Activated T-helper 2 cell treated with anti-CD3 and anti-CD28 coated beads, Interferon-gamma antibody, Interleukin-2, Interleukin-4, amounts not matched to agents 10 μg/mL and 5 μg/mL and 100 μg/mL, durations not matched to agents 14 hours and 24 hours and 36 hours (primary cell): ENCODE measurements at regions not wholly inside any gene's neighbourhood (a gene's known extent, or its start where the extent isn't known, plus 50 kb on each side); places are given as distances from the start of the nearest gene placed in this dataset.

Experiments used
- DNase-seq: peaks from one replicate; pipeline ENCODE4 v3.0.0; 2021; ENCODE audit warnings: low spot score
- H3K27ac Mint-ChIP-seq: one replicate; pipeline ENCODE4 v1.8.0; 2021; ENCODE audit warnings: mixed read lengths
- H3K27me3 Mint-ChIP-seq: one replicate; pipeline ENCODE4 v1.8.0; 2021; ENCODE audit warnings: low read depth, mixed read lengths
- H3K36me3 Mint-ChIP-seq: one replicate; pipeline ENCODE4 v1.8.0; 2021; ENCODE audit warnings: low read depth, mixed read lengths
- H3K4me1 Mint-ChIP-seq: one replicate; pipeline ENCODE4 v1.8.0; 2021; ENCODE audit warnings: low read depth, mixed read lengths
- H3K4me3 Mint-ChIP-seq: one replicate; pipeline ENCODE4 v1.8.0; 2021; ENCODE audit warnings: low read depth, mild to moderate bottlenecking, moderate library complexity, mixed read lengths
- H3K9me3 Mint-ChIP-seq: one replicate; pipeline ENCODE4 v1.8.0; 2021; ENCODE audit warnings: mixed read lengths
- intact Hi-C: fragments of 100-400 bp; cut with micrococcal nuclease; formaldehyde crosslinking; loops from one replicate; pipeline ENCODE4 v1.15.1; 2023

DNA sequence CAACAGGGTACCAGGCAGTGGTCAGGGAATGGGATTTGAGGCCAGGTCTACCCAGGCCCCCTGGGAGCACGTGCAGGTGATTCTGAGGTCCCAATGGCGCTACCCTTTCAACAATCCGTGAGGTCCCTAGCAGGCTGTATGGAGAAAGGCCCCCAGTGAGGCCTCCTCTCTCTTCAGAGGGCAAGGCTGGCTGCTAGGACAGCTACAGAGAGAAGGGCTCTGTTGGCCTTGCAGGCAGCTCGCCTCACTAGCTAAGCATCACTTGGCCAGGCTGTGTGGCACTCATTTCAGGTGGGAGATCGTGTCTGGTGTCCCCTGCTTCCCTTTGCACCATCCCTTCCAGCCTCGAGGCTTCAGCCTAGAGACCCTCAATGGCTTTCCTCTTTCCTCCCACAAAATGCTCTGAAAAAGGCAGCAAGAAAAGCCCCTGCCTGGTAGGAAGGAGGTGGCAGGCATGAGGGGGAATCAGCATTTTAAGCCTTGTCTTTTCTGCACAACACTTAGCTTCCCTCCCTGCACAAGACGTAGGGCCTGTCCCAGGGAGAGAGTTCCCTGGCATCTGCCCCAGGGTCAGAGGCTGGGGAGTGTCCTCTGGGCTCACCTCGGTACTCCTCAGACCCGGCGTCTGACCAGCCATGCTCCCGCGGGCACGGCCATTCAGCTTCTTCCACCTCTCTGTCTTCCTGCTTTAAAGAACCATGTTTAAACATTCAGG is 111.8 kb downstream of the ASB7 start:
- intact Hi-C loops, result no loop called here
- no peak overlapping the region for H3K4me3 Mint-ChIP-seq
- H3K36me3 Mint-ChIP-seq, result no peaks in the 10 kb centered on the region
- H3K4me1 Mint-ChIP-seq, result no peaks in the 10 kb centered on the region
- H3K9me3 Mint-ChIP-seq, result peaks cover 7% of the 10 kb centered on the region
- H3K27me3 Mint-ChIP-seq, result no peaks in the 10 kb centered on the region
- H3K27ac Mint-ChIP-seq, result no peak overlapping the region
- no peak for DNase-seq

DNA sequence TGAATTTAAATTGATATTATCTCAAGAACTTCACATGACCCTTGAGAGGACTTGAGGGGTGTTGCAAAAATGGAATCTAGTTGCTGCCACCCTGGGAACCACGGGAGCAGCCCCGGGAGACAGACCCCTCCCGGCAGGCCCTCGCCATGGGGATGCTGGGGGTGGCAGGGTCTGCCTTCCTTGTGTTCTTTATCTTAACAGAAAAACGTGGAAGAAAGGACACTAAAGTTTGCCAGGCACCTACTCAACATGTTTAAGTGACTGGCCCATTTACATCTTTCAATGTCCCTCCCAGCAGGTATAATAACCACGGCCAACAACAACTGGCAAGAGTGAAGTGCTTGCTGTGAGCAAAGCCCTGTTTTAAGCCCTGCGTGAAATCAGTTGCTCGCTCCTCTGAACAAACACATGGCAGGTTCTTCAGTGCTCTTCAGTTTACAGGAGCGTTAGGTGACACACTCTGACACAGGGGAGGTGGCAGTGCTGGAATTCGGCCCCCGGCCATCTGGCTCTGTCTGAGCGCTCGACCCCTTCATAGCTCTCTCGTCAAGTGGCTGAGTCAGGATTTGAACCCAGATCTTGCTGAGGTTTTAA is 112.5 kb downstream of the ASB7 start:
- no peaks in the 10 kb centered on the region for H3K36me3 Mint-ChIP-seq
- no peak for DNase-seq
- intact Hi-C loops, result no loop called here
- peaks cover 4% of the 10 kb centered on the region for H3K9me3 Mint-ChIP-seq
- no peak overlapping the region for H3K27ac Mint-ChIP-seq
- no peaks in the 10 kb centered on the region for H3K4me1 Mint-ChIP-seq
- H3K4me3 Mint-ChIP-seq, result no peak overlapping the region
- H3K27me3 Mint-ChIP-seq, result no peaks in the 10 kb centered on the region

DNA sequence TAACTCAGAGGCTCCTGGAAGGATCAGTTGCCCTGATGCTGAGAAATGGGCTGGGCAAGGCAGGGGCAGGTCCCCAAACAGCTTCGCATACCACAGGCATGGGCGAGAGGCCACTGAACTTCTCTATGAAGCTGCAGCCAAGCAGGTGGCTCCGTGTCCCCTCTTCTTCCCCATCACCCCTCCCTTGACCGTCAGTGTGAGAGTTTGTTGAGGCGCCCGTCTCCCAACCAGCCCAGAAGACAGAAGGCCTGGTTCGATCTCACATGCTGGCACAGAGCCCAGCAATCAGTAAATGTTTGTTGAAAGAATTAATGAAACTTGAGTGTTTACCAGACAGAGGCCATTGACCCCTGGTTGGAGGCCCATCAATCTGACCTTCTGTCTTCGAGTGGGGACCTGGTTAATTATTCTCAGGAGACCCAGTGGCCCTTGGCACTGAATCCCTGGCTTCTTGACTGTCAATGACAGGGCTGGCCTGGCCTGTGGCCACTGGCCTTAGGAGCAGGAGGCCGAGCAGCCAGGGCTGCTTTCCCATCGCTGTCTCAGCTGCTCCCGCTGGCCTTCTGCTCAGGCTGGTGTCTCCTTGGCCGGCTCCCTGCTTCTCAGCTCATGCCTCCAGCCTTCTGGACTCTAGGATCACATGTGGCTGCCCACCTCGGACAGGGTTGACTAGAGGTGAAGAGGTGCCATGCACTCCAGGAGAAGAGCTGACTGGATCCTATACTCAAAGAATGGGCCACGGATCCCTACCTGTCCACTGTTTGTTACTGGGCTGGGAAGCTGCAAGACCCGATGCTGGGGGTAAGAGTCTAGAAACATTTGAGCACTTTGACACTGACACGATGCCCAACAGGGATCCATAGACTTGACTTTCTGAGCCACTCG is 113.4 kb downstream of the ASB7 start:
- Mint-ChIP-seq H3K36me3 (no peaks in the 10 kb centered on the region), H3K9me3 (no peaks in the 10 kb centered on the region), H3K27ac (no peak overlapping the region), H3K4me1 (peaks cover 4% of the 10 kb centered on the region), H3K27me3 (no peaks in the 10 kb centered on the region), H3K4me3 (no peak overlapping the region)
- intact Hi-C loops, result no loop called here
- no peak for DNase-seq

DNA sequence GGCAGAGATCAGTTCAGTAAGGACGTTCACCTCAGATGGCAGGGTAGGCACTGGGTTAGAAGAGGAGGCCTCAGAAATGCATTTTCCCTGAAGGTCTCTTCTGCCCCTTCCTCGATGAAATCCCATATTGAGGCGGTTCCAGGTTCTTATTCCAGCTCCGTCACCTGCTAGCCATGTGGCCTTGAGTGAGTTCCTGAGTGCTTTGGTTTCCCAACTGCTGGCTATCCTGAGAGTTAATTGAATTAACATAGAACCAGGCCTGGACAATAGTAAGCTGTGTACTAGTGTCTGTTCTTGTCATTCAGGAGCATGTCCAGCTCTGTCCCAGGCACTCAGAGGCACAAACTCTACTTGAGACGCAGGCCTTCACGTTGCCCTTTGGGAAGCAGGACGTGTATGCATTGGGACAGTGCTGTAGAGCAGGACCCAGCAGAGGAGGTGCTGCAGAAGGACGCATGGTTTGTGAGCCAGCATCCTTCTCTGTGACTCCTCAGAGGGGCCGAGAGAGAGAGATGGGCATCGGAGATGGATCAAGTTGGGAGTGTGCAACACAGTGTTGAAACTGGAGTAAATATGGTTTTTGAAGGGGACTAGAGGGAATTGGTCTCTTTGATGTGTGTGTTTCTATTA is 114.2 kb downstream of the ASB7 start:
- no peak for DNase-seq
- no peak overlapping the region for H3K27ac Mint-ChIP-seq
- H3K36me3 Mint-ChIP-seq, result no peaks in the 10 kb centered on the region
- no peaks in the 10 kb centered on the region for H3K27me3 Mint-ChIP-seq
- peaks cover 5% of the 10 kb centered on the region for H3K4me1 Mint-ChIP-seq
- H3K9me3 Mint-ChIP-seq, result no peaks in the 10 kb centered on the region
- H3K4me3 Mint-ChIP-seq, result no peak overlapping the region
- intact Hi-C loops, result no loop called here

DNA sequence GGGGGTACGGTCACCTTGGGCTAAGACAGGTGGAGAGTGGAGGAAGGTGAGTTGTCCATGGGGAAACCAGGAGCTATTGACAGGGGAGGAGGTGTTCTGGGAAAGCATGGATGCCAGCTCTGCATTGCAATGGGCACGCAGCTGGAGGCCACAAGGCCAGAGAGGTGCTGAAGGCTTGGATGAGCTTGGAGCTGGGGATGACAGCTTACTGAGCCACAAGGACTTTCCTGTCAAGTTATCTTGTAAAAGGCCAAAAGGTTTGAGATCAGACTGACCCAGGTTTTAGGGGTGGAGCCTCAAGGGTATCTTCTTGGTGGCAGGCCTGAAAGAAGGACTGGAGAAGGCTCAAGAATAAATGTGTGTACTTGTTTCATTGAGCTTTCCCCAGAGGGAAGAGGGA is 115.2 kb downstream of the ASB7 start:
- intact Hi-C loops, result no loop called here
- Mint-ChIP-seq H3K9me3 (no peaks in the 10 kb centered on the region), H3K4me3 (no peak overlapping the region), H3K27ac (peak overlapping the region; percentile 26), H3K27me3 (no peaks in the 10 kb centered on the region), H3K36me3 (no peaks in the 10 kb centered on the region), H3K4me1 (peaks cover 12% of the 10 kb centered on the region)
- no peak for DNase-seq

DNA sequence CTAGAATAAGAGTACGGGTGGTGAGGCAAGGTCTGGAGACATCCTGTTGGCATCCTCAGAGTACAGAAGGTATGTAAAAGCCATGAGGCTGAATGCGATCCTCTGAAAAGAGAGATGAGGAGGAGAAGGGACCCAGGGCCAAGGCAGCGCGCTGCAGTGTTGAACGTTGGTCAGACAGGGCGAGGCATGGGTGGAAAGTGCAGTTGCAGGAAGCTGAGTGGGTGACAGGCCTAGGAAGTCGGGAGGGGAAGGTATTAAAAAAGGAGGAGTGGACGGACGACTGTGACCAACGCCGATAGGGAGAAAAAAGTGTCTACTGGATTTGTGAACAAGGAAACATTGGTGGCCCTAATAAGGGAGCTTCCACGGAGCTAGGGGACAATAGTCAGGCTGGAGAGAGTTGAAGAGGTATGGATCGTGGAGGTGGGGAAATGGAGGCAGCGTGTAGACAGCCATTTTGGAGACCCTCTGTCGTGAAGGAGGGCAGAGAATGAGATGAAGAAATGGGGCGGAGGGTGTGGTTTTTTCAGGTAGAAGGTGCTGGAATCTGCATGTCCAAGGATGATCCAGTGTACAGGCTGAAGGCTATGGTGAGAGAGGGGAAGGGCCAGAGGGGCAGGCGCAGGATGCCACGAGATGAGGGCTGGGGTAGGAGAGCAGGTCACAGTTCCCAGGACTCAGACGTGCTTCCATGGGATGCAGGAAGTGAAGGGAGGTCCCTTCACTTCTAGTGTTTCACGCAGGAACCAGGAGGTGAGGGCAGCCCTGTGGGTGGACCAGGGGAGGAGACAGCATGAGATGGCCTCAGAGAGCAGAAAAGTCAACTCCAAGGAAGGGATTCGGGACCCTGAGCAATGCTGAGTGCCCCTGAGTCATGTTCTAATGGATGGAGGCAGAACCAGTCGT is 115.9 kb downstream of the ASB7 start:
- H3K27me3 Mint-ChIP-seq, result no peaks in the 10 kb centered on the region
- DNase-seq, result no peak
- H3K4me1 Mint-ChIP-seq, result peaks cover 15% of the 10 kb centered on the region
- H3K4me3 Mint-ChIP-seq, result no peak overlapping the region
- intact Hi-C loops, result no loop called here
- peak overlapping the region; percentile 26 for H3K27ac Mint-ChIP-seq
- H3K9me3 Mint-ChIP-seq, result no peaks in the 10 kb centered on the region
- no peaks in the 10 kb centered on the region for H3K36me3 Mint-ChIP-seq

DNA sequence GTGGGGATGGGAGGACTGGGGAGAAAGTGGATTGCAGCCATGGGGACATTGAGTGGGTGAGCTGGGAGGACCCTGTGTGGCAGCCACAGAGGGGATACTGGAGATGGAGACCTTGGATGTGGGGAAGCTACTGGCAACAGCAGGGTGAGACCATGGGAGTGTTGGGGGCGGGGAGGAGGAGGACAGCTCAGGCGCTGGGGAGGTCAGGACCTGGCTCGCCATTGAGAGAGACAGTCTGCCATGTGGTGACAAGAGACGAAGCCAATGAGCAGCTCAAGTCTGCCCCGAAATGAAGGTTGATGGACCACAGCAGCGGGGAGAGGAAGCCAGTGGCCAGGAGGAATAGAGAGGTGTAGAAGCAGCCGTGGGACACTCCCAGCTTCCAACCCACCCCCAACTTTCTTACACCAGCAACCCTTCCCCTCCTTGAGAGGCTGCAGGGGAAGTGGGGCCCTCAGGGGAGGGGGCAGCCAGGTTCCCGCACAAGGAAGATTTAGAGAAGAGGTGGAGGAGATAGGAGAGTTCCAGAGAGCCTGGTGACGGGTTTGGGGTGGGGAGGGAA is 118.1 kb downstream of the ASB7 start:
- H3K27ac Mint-ChIP-seq, result no peak overlapping the region
- no peak for DNase-seq

DNA sequence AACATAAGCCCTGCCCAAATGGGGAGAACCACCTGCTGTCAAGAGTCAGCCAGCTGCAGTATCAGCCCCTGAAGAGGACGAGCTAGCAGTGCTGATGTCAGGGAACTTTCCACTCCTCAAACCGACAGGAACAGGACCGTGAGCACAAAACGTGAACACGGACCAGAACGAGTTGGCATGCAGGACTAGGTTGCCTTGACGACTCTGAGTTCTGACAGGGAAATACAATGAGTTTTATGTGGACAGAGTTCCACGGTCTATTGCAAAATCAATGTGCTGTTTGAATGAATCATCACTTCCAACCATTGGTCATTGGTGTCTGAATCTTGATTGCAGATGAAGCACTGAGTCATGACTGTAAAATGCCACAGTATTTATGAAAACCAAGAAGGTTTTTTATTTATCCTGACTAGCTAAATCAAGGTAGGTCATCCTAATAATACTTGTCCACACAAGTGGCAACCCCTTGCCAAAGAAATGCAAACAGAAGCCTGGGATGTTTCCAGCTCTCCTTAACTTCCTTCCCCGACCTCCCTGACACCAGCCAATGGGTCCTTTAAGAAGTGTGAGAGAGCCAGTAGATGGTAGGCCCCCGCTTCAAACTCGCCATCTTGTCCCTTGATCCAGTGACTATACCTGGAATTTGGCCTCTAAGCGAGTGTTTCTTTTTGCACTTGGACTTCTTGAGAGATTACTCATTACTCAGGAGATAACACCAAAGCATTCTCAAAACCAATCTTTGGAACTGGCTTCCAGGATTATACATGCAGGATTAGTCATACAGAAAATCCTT is 119.6 kb downstream of the ASB7 start:
- Mint-ChIP-seq H3K27ac (no peak overlapping the region), H3K36me3 (no peaks in the 10 kb centered on the region), H3K4me1 (peaks cover 15% of the 10 kb centered on the region), H3K27me3 (no peaks in the 10 kb centered on the region), H3K4me3 (no peak overlapping the region), H3K9me3 (no peaks in the 10 kb centered on the region)
- DNase-seq, result no peak
- intact Hi-C loops, result no loop called here

More for the DNA sequence above, 118.1 kb downstream of the ASB7 start:
- H3K36me3 Mint-ChIP-seq, result no peaks in the 10 kb centered on the region
- no peaks in the 10 kb centered on the region for H3K9me3 Mint-ChIP-seq
- intact Hi-C loops, result no loop called here
- no peak overlapping the region for H3K4me3 Mint-ChIP-seq
- no peaks in the 10 kb centered on the region for H3K27me3 Mint-ChIP-seq
- H3K4me1 Mint-ChIP-seq, result peaks cover 15% of the 10 kb centered on the region

DNA sequence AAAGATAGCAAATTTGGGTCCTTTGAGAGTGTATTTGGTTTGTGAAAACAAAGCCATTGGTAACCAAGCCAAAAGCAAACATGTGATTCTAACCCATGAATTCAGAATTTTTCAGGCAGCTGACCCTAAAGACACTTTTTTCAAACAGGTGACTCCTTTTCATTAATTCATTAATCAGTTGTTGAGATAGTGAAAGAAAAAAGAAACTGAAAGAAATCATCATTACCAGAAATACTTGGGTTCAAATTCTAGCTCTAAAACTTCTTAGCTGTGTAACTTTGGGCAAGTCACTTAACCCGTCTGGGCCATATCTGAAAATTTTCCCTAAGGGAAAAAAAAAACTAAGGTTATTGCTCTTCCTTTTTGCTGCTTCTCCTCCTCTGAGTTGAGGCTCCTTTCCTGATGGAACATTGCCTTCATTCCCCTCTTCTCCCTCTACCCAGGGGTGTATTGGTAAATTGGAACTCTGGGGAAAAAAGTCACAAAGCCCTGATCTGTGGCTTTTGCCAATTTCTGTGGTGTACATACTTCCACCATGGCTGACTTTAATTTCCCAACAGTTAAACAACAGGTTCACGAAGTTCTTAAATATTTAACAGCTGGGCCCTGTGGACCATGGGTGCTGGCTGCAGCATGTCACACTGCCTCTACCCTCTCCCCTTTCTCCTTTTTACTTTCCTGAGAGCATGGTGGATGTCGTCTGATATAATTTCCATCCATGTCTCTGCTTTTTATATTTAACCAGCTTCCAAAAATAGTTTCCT is 120.3 kb downstream of the ASB7 start:
- intact Hi-C loops, result no loop called here
- Mint-ChIP-seq H3K36me3 (no peaks in the 10 kb centered on the region), H3K9me3 (no peaks in the 10 kb centered on the region), H3K4me3 (no peak overlapping the region), H3K4me1 (peaks cover 15% of the 10 kb centered on the region), H3K27me3 (no peaks in the 10 kb centered on the region), H3K27ac (no peak overlapping the region)
- no peak for DNase-seq

DNA sequence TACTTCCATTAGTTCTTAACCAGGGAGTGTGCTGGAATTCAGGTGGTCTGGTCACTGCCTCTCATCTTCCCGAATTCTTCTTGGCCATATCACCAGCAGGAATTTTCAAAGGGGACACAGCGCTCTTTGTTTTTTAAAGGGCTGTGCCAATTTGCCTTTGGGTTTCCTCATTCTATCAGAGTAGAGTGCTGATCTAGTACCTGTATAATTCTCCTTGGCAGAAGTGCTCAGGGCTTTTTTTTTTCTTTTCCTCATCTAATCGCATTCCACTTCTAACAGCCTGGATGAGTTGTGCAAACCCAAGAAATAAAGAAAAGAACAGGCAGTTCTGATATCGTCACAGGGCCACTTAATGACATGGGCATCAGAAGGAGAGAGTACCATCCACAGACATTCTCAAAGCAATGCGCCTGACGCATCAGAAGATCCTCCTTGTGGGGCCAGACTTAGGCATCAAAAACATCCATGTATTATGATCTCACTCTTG is 121.0 kb downstream of the ASB7 start:
- Mint-ChIP-seq H3K4me1 (peaks cover 15% of the 10 kb centered on the region), H3K27me3 (no peaks in the 10 kb centered on the region), H3K4me3 (no peak overlapping the region), H3K9me3 (no peaks in the 10 kb centered on the region), H3K27ac (no peak overlapping the region), H3K36me3 (no peaks in the 10 kb centered on the region)
- intact Hi-C loops, result no loop called here
- DNase-seq, result no peak
